Spleen (tissue), 7 donors: ENCODE measurements at regions not wholly inside any gene's neighbourhood (a gene's known extent, or its start where the extent isn't known, plus 50 kb on each side); places are given as distances from the start of the nearest gene placed in this dataset.

Source experiments
- POLR2A ChIP-seq, 3 donors: fragments of 450-650 bp; IDR thresholded peaks; one replicate each; pipeline ENCODE4 v1.5.1; 2017; ENCODE audit warnings: antibody characterized with exemption in 3 of 3, mild to moderate bottlenecking in 1 of 3
- POLR2AphosphoS5 ChIP-seq, 3 donors: sonication (generic); formaldehyde crosslinking; IDR thresholded peaks; one replicate each; pipeline ENCODE4 v1.5.1; 2017; ENCODE audit warnings: antibody characterized with exemption in 3 of 3
- TF ChIP-seq, protein P1 (sequence below), 11 experiments: fragments of 200-600 bp in 7 of 11; fragments of 450-650 bp in 4 of 11; sonication (generic) in 4 of 11; IDR thresholded peaks in 8 of 11; conservative IDR thresholded peaks in 3 of 11; 1 replicate in 7 of 11; 2 replicates in 4 of 11; pipeline versions ENCODE4 v1.4.0 to v1.8.0; 2016 to 2021; ENCODE audit warnings: antibody characterized with exemption in 11 of 11, inconsistent platforms in 4 of 11, mild to moderate bottlenecking in 1 of 11
- donor health status: DM: no; HTN: no; CAD: no; lungs with moderate emphysema.
- donor health status: DM: no; HTN: no; CAD: no.
- donor health status: DM: no; HTN: no; CAD: no.

DNA sequence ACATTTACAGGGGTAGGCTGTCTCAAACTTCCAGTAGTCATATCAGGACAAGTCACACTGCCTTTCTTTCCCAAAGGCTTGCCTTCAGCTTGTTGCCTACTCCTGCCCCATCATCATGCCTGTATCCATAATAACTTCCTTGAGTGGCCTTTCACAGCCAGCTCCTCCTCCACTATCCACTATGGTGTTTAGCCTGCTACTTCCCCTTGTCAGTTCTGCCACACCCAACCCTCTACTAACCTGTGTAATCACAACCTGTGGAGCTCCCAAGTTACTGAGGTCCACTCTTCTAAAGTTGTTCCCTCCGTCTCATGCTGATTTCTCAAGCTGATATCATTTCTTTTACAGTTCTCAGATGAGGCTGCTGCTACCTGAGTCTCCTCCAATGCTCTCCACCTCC is 159.9 kb downstream of the BMP4 start:
- TF ChIP-seq, protein P1, sequence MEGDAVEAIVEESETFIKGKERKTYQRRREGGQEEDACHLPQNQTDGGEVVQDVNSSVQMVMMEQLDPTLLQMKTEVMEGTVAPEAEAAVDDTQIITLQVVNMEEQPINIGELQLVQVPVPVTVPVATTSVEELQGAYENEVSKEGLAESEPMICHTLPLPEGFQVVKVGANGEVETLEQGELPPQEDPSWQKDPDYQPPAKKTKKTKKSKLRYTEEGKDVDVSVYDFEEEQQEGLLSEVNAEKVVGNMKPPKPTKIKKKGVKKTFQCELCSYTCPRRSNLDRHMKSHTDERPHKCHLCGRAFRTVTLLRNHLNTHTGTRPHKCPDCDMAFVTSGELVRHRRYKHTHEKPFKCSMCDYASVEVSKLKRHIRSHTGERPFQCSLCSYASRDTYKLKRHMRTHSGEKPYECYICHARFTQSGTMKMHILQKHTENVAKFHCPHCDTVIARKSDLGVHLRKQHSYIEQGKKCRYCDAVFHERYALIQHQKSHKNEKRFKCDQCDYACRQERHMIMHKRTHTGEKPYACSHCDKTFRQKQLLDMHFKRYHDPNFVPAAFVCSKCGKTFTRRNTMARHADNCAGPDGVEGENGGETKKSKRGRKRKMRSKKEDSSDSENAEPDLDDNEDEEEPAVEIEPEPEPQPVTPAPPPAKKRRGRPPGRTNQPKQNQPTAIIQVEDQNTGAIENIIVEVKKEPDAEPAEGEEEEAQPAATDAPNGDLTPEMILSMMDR (IDR thresholded peaks at IDR 0.05 in 8 of 11, conservative IDR thresholded peaks at IDR 0.05 in 3 of 11) = no peak
- TF ChIP-seq POLR2A (IDR thresholded peaks at IDR 0.05) = no peak
- no peak for TF ChIP-seq POLR2AphosphoS5 (IDR thresholded peaks at IDR 0.05)
